Suprapubic skin (tissue), 3 donors: ENCODE measurements at regions not wholly inside any gene's neighbourhood (a gene's known extent, or its start where the extent isn't known, plus 50 kb on each side); places are given as distances from the start of the nearest gene placed in this dataset.

Experiments
- CTCF ChIP-seq, 2 donors: fragments of 200-600 bp in 1 of 2; fragments of 450-650 bp in 1 of 2; sonication (generic) in 1 of 2; IDR thresholded peaks; one replicate each; pipeline ENCODE4 v1.5.1; 2016 to 2019; ENCODE audit warnings: antibody characterized with exemption in 2 of 2, mild to moderate bottlenecking in 1 of 2, moderate library complexity in 1 of 2
- POLR2A ChIP-seq, 2 donors: fragments of 450-650 bp; IDR thresholded peaks; one replicate each; pipeline ENCODE4 v1.6.1; 2017; ENCODE audit warnings: antibody characterized with exemption in 2 of 2, mild to moderate bottlenecking in 2 of 2, moderate library complexity in 2 of 2

- TF ChIP-seq CTCF (IDR thresholded peaks at IDR 0.05) (no peak), POLR2A (IDR thresholded peaks at IDR 0.05) (no peak)
These were observed 411.8 kb downstream of the CDH10 start for GRCh38 chr5:24232929-24233498.
